ENCODE measurements at regions not wholly inside any gene's neighbourhood (a gene's known extent, or its start where the extent isn't known, plus 50 kb on each side); places are given as distances from the start of the nearest gene placed in this dataset.

- no peak for DNase-seq
Observed at GRCh38 chr2:65819963-65820362, 387.6 kb upstream of the SPRED2 start.

DNA sequence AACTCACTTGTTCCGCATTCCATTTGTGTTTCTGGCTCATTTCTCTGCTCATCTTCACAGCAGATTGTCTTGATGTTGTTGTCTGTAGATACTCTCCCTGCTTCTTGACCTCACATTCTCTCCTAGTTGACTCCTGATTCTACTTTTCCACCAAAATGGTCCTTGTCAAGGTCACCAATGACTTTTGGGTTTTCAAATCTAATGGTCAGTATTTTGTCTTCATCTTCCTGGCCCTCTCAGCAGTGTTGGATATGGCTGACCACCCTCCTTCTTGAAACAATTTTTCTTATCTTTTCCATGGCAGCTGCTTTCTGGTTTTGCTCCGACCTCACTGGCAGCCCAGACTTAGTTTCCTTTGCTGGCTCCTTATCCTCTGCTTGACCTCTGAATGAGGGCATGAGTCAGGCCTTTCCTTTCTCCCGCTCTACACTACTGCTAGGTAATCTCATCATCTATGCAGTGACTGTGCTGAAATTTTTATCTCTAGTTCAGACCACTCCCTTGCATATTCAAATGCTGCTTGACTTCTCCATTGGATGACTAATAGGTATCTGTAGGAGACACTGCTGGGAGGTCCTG is 386.6 kb upstream of the SPRED2 start:
- DNase-seq = no peak

- DNase-seq = no peak
Observed at GRCh38 chr2:65813631-65814173, 381.3 kb upstream of the SPRED2 start.

DNA sequence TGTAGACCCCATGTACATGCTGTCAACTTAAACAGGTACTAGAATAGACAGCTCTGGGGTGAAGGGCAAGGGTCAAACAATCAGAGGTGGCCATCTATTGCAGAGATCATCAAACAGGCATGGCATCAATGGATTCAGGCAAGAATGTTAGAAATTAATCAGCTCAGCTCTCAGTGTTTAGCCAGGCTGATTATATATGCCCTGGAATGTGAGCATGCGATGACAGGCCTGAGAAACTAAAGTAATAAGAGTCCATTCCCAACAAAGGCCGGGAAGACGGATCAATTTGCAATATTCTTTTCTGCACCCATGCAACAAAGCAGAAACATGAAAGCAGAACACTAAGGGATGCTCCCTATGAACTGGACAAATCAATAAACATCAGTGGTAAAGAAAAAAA is 380.5 kb upstream of the SPRED2 start:
- DNase-seq = no peak

DNA sequence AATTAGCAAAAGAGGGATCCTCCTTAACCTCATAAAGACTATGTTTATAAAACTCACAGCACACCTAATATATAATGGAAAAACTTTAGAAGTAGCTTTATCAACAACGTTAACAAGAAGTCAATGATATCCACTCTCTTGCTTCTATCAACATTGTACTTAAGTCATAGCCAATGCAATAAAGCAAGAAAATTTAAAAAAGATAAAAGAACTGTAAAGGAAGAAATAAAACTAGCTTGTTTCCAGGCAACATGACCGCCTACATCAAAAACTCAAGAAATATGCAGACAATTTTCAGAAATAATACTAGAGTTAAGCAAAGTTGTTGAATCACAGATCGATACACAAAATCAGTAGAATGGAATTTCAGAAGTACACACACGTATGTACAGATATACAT is 375.5 kb upstream of the SPRED2 start:
- DNase-seq = no peak

DNA sequence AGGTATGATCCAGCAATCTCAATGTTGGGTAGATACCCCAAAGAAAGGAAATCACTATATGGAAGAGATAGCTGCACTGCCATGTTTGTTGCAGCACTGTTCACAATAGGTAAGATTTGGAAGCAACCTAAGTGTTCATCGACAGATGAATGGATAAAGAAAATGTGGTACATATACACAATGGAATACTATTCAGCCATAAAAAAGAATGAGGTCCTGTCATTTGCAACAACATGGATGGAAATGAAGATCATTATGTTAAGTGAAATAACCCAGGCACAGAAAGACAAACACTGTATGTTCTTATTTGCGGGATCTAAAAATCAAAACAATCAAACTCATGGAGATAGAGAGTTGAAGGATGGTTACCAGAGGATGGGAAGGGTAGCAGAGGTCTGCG is 372.4 kb upstream of the SPRED2 start:
- no peak for DNase-seq

DNA sequence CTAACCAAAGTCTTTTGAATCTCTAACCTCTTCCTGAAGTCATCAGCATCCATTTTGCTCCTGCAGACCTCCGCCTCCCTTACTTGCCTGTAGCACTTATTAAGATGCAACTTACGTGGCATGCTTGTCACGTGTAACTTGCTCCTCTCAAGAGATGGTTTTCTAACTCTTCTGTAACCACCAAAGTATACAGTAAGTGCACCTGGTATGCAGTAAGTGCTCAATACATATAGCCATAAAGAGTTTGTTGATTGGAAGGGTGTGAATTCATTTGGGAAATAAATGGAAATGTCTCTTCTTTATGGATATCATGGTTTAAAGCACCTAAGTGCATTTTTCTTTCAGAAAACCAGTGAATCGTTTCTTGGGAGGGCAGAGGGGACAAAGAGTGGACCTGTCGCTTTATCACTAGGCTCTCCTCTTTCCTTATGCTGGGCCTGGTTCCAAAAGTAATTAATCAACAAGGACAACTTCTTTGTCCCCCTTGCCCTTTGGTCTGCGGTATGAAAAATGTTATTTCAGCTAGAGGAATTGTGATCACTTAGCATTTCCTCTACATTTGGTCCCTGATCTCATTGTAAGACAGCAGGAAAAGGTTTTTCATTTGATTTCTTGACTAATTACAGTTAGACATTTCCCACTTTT is 370.0 kb upstream of the SPRED2 start:
- no peak for DNase-seq

DNA sequence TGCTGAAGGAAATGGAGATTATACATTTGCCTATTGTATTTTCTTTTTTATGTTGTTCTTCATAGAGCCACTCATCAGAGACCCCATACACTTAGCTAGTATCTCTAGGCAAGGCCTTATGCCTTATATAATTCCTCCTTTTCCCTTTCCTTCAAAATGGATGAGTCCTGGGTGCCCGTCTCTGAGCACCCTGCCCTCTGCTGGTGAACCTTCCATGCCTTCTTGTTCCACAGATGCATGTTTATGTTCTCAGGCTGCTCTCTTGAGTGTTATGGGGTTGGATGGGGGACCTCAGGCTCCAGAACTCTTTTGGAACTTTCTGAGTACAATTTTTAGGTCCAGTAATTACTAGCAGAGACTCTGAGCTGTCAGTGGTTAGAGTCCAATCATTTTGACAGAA is 368.6 kb upstream of the SPRED2 start:
- DNase-seq = no peak

DNA sequence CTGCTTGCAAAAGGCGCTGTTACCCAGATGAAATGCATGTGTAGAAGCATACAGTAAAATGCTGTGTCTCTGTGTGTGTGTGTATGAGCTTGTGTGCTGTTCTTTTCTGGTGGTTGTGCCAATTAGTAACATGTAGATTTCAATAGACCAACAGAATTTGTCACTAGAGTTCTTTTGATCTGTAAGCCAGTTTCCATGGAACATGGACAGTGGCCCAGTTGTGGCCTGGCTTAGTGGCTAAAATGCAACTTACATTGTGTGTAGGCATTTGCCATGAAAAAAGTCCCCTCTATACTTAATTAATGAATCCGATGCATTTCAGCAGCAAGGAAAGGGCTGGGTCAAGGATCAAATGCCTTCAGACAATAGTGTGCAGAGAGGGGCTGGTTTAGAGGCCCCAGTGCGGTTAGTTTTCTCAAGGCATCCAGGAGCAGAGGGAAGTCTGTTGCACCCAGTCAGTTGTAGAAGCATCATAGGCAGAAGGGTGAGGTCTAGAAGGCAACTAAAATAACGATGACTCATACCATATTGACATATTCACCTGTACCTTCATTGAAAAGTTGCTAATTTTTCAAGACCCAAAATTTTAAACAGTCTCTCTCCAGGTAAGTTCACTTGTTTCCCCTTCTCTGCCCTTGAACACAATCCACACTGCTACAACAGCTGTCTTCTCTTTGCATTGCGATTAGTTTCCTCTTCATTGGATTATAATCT is 366.9 kb upstream of the SPRED2 start:
- no peak for DNase-seq

DNA sequence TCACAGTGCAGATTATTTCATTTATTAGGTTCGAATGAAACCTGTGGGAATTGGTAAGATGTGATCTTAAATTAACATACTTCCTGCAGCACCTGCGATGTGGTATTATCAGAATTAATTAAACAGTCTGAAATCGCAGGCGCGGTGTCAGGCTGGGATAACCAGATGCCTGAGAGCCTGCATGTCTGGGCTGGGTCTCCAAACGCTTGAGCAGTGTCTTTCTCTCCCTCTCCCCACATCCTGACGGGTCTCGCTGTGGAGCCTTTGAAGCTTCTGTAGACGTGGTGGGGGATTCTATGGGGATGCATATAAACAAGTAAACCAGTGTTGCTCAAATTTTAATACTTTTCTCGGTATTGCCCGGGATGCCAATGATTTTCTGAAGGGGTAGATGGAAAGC is 366.2 kb upstream of the SPRED2 start:
- DNase-seq = no peak

- DNase-seq = no peak
Observed at GRCh38 chr2:65794994-65795393, 362.6 kb upstream of the SPRED2 start.

DNA sequence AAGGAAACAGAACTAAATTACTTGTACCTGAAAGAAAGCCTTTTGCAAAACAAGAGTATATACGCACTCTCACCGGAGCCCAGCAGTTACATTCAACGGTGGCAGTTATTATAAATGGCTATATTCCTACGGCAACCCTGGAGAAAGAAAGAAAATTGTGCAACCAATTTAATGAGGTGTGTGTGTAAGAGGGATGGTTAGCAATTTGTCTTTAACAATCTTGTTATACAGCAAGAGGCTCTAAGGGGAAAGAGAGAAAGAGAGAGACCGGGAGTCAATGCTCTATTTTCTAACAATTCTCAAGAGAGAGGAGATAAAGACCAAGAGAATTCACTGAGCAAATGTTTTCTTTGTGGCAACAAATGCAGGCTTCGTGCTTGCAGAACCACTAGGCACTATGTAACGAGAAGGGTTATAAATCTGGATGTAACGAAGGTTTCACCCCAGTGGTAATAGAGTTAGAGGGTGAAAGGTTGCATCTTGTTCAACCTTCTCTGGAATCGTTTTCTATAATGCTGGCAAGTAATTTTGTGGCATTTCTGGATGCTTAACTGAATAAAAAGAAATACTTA is 359.1 kb upstream of the SPRED2 start:
- no peak for DNase-seq

- no peak for DNase-seq
Observed at GRCh38 chr2:65790676-65790935, 358.2 kb upstream of the SPRED2 start.

- DNase-seq = no peak
Observed at GRCh38 chr2:65789923-65790675, 357.7 kb upstream of the SPRED2 start.

GRCh38 chr2:65788556-65788955 is 356.2 kb upstream of the SPRED2 start:
- DNase-seq = no peak

- DNase-seq = no peak
Observed at GRCh38 chr2:65786765-65787164, 354.4 kb upstream of the SPRED2 start.

DNA sequence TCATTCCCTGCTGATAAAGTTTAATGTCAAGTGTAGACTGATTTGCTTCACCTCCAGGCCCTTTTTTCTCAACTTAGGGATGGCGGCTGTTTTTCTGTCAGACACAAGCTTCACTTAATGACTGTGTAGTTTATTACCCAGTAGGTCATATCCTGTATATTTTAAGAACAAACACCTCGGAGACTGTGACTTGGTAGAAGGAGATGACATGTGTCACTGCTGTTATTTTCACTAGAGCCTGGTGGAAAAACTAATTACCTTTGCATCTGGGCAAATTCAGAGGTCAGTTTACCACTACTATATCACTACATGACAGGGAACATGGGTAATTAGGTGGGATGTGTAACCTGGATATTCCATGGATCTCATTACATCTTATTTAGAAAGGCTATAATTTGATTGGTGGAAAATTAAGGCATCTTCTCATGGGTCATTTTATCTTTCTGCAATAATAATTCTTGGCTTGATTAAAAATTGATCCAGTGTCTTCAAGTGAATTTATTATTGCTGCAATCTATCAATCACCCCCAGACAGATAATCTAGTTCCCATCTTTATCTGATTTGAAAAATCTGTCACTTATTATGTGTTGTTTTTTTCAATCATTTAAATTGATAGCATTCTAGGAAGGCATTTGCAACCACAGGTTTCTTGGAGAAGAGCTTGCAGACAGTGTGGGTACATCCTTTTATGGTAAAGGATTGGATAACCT is 353.8 kb upstream of the SPRED2 start:
- DNase-seq = no peak

DNA sequence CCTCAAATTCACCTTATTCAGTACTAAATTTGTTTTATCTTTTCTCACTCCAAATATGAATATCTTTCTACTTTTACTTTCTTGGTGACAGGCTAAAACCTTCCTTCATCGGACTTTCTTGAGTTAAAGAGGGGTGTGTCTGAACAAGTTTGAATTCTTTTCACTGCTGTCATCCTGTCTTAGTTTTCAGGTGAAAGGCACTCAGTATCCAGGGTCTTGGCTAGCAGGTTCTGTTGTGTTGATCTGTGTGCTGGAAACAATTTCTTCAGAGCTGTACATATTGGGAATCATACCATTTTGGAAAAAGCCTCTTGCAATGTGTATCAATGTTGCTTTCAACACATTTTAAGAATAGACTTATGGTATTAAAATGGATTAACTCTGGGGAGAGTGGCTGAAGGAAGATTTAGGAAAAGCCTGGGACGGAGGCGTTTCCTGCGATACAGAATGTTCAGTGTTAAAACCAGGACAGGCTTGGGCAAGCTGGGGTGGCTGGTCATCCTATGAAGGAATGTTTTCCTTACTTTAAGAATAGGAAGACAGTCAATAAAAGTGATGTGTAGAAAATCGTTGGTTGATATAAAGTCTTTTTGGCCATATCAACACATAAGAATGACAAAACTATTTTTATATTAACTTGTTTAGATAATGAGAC is 350.7 kb upstream of the SPRED2 start:
- DNase-seq = no peak

- no peak for DNase-seq
Observed at GRCh38 chr2:65782186-65782585, 349.8 kb upstream of the SPRED2 start.

DNA sequence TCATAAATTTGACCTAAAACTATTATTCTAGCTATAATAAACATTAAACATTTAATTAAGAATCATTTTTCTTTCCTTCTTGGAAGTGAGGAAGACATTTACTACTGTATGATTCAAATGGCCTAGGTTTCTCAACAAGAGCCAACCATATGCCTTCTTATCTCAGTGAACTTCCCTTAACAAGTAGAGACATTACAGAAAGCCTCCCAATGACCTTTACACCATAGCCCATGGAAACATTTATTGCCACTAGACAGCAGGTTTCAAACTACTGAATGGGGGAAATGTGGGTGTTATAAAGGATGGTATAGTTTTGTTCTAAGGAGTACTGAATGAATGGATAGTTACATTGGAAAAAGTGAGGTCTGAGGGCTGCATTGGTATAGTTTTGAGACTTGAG is 349.4 kb upstream of the SPRED2 start:
- DNase-seq = no peak

DNA sequence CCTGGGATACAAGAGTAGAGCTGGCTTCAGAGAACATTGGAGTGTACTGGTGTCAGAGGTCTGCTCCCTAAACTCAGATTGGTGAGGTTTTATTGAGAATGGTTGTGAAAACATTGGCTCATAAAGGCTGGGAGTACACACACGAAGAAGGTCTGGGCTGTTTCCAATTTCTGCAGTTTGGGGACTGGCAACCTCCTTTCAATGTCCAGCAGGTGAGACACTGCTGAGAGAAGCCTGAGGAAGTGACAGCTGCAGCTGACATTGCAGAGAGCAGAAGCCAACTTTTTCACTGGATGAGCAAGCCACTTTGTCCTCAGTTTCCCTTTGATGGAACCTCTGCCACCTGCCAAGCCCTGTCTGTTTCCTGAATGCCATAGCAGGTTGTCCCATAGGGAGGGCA is 346.6 kb upstream of the SPRED2 start:
- no peak for DNase-seq

- DNase-seq = no peak
Observed at GRCh38 chr2:65778137-65778536, 345.7 kb upstream of the SPRED2 start.

Measured in stimulated activated CD4-positive, alpha-beta T cell treated with anti-CD3 and anti-CD28 coated beads, Interleukin-15, amount 100 ng/mL, for 24 hours (primary cell).